ENCODE measurements at regions not wholly inside any gene's neighbourhood (a gene's known extent, or its start where the extent isn't known, plus 50 kb on each side); places are given as distances from the start of the nearest gene placed in this dataset.

DNA sequence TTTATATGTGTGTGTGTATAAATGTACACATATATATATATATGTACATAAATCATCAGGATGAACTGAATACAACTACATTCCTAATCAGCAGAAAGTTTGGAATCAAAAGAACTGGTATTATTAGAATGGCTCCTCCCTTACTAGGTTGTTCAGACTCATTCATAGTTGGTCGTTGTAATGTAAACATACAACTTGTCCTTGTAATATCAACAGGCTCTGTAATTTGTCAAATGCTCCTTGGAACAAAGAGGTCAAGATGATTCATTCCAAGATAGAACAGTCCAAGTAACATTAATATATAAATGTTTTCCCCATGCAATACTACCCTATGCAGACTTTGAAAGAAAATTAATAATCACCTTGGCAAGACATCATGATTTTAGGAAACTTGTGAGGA, 351.4 kb upstream of the SMIM31 start:
- TF ChIP-seq, protein P1, sequence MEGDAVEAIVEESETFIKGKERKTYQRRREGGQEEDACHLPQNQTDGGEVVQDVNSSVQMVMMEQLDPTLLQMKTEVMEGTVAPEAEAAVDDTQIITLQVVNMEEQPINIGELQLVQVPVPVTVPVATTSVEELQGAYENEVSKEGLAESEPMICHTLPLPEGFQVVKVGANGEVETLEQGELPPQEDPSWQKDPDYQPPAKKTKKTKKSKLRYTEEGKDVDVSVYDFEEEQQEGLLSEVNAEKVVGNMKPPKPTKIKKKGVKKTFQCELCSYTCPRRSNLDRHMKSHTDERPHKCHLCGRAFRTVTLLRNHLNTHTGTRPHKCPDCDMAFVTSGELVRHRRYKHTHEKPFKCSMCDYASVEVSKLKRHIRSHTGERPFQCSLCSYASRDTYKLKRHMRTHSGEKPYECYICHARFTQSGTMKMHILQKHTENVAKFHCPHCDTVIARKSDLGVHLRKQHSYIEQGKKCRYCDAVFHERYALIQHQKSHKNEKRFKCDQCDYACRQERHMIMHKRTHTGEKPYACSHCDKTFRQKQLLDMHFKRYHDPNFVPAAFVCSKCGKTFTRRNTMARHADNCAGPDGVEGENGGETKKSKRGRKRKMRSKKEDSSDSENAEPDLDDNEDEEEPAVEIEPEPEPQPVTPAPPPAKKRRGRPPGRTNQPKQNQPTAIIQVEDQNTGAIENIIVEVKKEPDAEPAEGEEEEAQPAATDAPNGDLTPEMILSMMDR (IDR thresholded peaks at IDR 0.05), result no peak
- no peak for TF ChIP-seq POLR2AphosphoS5 (IDR thresholded peaks at IDR 0.05)
- TF ChIP-seq POLR2A (IDR thresholded peaks at IDR 0.05), result no peak

All from breast epithelium (tissue), 3 donors.